ENCODE measurements at regions not wholly inside any gene's neighbourhood (a gene's known extent, or its start where the extent isn't known, plus 50 kb on each side); places are given as distances from the start of the nearest gene placed in this dataset.
A peak's percentile ranks its signal among the peaks of the same experiment; 100 is the strongest.
"Not testable (repeated sequence)": the region's sequence is repeated elsewhere in the genome, so short reads cannot be mapped to it uniquely, and the experiment has no call there.

- no peak for DNase-seq
Measured at GRCh38 chr18:44258576-44258975, 422.1 kb upstream of the SETBP1 start.

DNA sequence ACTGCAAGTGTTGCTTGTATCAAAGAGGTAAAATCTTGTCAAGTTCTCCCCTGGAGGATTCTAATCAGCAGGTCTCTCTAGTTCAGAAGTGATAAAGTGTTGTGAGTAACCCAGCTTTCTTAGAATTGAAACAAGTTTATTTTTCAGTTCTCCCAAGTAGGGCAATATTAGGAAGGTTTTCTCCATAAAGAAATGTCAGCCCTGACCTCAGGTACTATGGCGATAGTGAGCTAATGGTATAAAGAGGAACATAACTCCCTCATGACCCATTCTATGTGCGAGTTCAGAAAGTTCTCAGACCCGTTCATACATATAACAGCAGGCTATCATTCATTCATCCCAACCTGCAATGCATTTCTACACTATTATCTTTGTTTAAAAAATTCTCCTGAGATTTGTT, 421.1 kb upstream of the SETBP1 start:
- DNase-seq, result no peak

- DNase-seq, result no peak
Measured at GRCh38 chr18:44265437-44265836, 415.3 kb upstream of the SETBP1 start.

DNA sequence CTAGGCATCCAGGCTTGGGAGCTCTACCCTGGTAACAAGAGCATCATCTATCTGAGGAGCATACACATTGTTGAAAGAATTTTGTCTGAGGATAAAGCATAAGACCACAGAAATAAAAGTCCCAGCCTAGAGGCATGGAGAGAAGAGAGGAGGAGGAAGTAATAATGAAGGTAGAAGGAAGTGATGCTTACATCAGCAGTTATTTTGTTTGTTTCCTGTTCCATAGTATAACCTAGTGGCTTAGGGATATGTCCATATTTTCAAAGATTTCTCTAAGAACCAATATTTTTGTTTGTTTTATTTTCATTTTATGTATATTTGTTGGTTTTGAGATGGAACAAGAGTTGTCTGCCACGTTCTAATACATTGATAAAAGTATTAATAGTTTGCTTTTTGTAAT, 407.4 kb upstream of the SETBP1 start:
- no peak for DNase-seq

GRCh38 chr18:44280479-44280878, 400.2 kb upstream of the SETBP1 start:
- no peak for DNase-seq

- DNase-seq, result no peak
Measured at GRCh38 chr18:44286049-44286448, 394.6 kb upstream of the SETBP1 start.

- no peak for DNase-seq
Measured at GRCh38 chr18:44290366-44290977, 390.2 kb upstream of the SETBP1 start.

DNA sequence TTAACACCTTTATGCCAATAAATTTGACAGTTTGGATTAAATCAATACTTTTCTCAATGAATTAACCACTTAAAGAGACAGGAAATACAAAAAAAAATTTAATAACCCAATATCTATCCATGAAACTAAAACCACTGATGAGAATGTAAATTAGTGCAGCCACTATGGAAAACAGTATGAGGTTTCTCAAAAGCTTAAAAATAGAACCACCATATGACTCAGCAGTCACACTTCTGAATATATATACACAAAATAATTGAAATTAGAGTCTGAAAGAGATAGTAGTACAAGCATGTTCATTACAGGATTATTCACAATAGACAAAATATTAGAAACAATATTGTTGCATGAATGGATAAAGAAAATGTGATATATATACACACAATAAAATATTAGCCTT, 382.1 kb upstream of the SETBP1 start:
- DNase-seq, result no peak

DNA sequence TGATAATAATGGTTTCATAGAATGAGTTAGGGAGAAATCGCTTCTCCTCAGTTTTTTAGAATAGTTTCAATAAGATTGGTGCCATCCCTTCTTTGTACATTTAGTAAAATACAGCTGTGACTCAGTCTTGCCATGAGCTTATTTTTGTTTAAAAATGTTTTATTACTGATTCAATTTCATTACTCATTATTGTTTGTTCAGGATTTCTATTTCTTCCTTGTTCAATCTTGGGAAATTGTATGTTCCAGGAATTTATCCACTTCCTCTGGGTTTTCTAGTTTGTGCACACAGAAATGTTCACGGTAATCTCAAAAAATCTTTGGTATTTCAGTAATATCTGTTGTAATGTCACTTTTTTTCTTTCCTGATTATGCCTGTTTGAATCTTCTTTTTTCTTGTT, 371.5 kb upstream of the SETBP1 start:
- DNase-seq, result no peak

DNA sequence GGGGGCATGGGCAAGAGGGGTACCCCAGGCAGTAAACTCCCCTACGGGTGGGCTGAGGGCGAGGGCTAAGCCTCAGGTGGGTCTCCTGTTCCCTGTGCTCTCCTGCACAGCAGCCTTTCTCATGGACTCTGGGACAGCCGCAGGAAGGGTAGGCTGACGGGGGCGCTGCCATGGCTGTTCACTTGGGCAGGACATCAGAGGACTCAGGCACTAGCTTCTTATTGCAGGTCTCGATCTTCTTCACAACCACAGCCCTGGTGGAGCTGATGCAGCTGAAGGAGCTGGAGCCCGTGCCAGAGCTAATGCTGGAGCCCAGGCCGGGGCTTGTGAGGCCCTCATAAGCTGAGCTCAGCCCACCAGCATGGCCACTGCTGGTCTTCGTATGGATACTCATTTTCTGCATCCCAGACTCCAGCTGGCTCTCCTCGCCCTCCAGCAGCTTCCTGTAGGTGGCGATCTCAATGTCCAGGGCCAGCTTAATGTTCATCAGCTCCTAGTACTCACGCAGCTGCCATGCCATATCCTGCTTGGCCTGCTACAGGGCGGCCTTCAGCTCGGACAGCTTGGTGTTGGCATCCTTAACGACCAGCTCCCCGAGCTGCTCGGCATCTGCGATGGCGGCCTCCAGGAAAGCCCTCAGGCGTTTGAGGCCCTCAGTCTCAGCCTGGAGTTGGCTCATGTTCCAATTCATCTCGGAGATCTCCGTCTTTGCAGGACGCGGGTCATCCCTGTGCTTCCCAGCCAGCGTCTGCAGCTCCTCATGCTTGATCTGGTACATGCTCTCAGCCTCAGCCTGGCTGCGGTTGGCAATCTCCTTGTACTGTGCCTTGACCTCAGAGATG, 359.8 kb upstream of the SETBP1 start:
- no peak for DNase-seq

DNA sequence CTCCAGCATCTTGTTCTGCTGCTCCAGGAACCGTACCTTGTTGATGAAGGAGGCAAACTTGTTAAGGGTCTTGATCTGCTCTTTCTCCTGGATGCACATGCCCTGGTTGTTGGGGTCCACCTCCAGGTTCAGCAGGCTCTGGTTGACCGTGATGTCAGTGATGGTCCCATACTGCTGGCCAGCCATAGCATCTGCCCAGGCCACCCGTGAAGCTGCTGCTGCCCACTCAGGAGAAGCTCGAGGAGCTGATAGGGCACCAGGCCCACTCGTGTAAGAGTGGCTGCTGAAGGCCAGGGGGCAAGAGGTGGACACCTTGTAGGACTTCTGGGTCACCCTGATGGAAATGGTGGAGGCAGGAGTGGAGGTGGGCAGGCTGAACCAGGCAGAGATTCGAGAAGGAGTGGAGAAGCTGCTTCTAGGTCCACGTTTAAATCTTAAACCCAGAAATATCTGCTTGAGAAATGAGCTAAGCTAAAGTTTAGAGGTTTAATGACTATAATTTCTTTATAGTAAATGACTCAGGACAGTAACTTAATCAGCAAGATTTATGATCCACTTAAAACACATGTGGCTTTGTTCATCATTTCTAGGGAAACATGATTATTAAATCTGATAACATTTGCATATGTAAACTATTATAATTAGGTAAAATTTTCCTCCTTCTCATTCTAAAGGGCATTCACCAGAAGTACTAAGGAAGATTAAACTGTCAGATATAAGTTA, 358.7 kb upstream of the SETBP1 start:
- no peak for DNase-seq

DNA sequence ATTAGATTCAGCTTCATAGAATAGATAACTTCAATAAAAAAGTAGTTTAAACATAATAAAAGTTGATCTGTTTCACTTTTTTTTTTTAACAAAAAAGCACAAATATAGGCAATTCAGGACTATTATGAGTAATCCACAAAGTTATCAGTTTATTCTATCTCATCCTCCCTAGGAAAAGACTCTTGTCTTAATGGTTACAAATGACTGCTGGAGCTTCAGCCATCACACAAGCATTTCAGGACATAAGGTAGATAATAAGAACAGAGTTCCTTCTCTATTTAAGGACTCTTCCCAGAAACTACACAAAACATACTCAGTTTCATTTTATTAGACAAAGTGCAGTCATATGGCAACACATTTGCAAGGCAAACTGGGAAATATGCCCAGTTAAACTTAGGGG, 357.6 kb upstream of the SETBP1 start:
- no peak for DNase-seq

DNA sequence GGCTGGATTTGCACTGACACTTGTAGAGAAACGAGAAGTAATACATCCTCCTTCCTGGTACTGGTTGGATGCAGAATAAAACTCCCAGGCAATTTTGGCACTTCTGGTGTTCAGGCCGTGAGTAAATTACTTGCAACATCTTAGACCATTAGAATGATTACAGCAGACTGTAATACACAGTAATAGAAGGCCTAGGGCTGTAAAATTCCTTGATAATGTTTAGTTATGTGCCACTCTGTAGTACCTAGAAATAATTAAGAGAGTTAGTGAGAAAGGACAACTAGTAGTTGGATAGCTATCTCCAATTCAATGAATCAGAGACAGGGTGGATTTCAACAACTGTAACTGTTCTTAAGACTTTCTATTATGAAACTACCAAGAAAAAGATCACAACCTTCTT, 356.3 kb upstream of the SETBP1 start:
- no peak for DNase-seq

GRCh38 chr18:44325903-44326635, 354.6 kb upstream of the SETBP1 start:
- DNase-seq, result peak; percentile 3 to 8

GRCh38 chr18:44331656-44332570, 348.8 kb upstream of the SETBP1 start:
- no peak for DNase-seq

DNA sequence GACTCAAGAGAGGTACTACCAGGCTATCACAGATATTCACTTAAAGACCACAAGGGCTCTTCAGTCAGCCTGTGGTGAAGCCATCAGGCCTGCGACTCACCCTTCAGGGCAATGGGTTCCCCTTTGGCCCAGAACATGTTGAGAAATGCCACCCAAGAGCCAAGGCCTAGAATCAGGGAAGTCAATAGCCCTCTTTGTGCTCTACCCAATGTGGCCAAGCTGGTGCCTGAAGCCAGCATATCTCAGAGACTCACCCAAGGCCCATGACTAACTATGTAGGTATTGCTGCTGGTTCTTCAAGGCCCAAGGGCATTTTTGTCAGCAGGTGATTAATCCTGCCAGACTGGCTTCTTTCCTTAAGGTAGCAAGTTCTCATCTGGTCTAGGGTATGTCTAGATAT, 338.9 kb upstream of the SETBP1 start:
- DNase-seq, result no peak

GRCh38 chr18:44342162-44342561, 338.5 kb upstream of the SETBP1 start:
- DNase-seq, result no peak

GRCh38 chr18:44342946-44343345, 337.7 kb upstream of the SETBP1 start:
- no peak for DNase-seq

- DNase-seq, result no peak
Measured at GRCh38 chr18:44343570-44343969, 337.1 kb upstream of the SETBP1 start.

DNA sequence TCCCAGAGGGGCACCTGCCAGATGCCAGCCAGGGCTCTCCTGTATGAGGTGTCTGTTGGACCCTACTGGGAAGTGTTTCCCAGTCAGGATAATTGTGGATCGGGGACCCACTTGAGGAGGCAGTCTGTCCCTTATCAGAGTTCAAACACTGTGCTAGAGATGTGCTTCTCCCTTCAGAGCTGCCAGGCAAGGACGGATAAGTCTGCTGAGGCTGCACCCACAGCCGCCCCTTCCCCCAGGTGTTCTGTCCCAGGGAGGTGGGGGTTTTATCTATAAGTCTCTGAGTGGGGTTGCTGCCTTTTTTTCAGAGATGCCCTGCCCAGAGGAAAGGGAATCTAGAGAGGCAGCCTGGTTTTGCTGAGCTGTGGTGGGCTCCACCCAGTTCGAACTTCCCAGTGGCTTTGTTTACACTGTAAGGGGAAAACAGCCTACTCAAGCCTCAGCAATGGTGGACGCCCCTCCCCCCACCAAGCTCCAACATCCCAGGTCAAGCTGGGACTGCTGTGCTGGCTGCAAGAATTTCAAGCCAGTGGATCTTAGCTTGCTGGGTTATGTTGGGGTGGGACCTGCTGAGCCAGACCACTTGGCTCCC, 324.0 kb upstream of the SETBP1 start:
- DNase-seq, result no peak

- DNase-seq, result no peak
Measured at GRCh38 chr18:44358402-44358801, 322.3 kb upstream of the SETBP1 start.

DNA sequence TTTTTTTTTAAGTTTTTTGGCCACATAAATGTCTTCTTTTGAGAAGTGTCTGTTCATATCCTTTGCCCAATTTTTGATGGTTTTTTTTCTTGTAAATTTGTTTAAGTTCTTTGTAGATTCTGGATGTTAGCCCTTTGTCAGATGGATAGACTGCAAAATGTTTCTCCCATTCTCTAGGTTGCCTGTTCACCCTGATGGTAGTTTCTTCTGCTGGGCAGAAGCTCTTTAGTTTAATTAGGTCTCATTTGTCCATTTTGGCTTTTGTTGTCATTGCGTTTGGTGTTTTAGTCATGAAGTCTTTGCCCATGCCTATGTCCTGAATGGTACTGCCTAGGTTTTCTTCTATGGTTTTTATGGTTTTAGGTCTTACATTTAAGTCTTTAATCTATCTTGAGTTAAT, 320.9 kb upstream of the SETBP1 start:
- DNase-seq, result not testable (repeated sequence)
